ENCODE measurements at regions not wholly inside any gene's neighbourhood (a gene's known extent, or its start where the extent isn't known, plus 50 kb on each side); places are given as distances from the start of the nearest gene placed in this dataset.

GRCh38 chr2:236674238-236674637 lies 104.6 kb downstream of the ACKR3 start:
- DNase-seq, result no peak

- DNase-seq, result no peak
Measured at GRCh38 chr2:236674646-236675045, 105.0 kb downstream of the ACKR3 start.

GRCh38 chr2:236675051-236675450 lies 105.4 kb downstream of the ACKR3 start:
- DNase-seq, result no peak

GRCh38 chr2:236675526-236675925 lies 105.9 kb downstream of the ACKR3 start:
- no peak for DNase-seq

GRCh38 chr2:236676136-236676873 lies 106.7 kb downstream of the ACKR3 start:
- no peak for DNase-seq

GRCh38 chr2:236677368-236677767 lies 107.7 kb downstream of the ACKR3 start:
- DNase-seq, result no peak

- no peak for DNase-seq
Measured at GRCh38 chr2:236678307-236678975, 108.8 kb downstream of the ACKR3 start.

- DNase-seq, result no peak
Measured at GRCh38 chr2:236679884-236680860, 110.5 kb downstream of the ACKR3 start.

- no peak for DNase-seq
Measured at GRCh38 chr2:236682651-236683422, 113.2 kb downstream of the ACKR3 start.

GRCh38 chr2:236684504-236685256 lies 115.1 kb downstream of the ACKR3 start:
- no peak for DNase-seq

- DNase-seq, result no peak
Measured at GRCh38 chr2:236685361-236685760, 115.7 kb downstream of the ACKR3 start.

GRCh38 chr2:236685979-236686520 lies 116.4 kb downstream of the ACKR3 start:
- no peak for DNase-seq

GRCh38 chr2:236686561-236686960 lies 116.9 kb downstream of the ACKR3 start:
- no peak for DNase-seq

GRCh38 chr2:236687296-236687965 lies 117.8 kb downstream of the ACKR3 start:
- DNase-seq, result no peak

- no peak for DNase-seq
Measured at GRCh38 chr2:236688157-236688556, 118.5 kb downstream of the ACKR3 start.

GRCh38 chr2:236688563-236689392 lies 119.2 kb downstream of the ACKR3 start:
- no peak for DNase-seq

- DNase-seq, result no peak
Measured at GRCh38 chr2:236689393-236689700, 119.7 kb downstream of the ACKR3 start.

GRCh38 chr2:236689981-236690380 lies 120.4 kb downstream of the ACKR3 start:
- no peak for DNase-seq

- DNase-seq, result no peak
Measured at GRCh38 chr2:236690726-236691125, 121.1 kb downstream of the ACKR3 start.

- DNase-seq, result no peak
Measured at GRCh38 chr2:236691799-236692167, 122.2 kb downstream of the ACKR3 start.
